Testis (tissue), 2 donors: ENCODE measurements at regions not wholly inside any gene's neighbourhood (a gene's known extent, or its start where the extent isn't known, plus 50 kb on each side); places are given as distances from the start of the nearest gene placed in this dataset.

Experiments
- DNase-seq: peaks from one replicate; pipeline ENCODE4 v3.0.0-alpha.2; 2019
- H3K27ac ChIP-seq, 2 donors: fragments of 200-600 bp; sonication (generic); one replicate each; pipeline ENCODE4 v1.5.1; 2019
- H3K27me3 ChIP-seq: fragments of 200-600 bp; sonication (generic); one replicate; pipeline ENCODE4 v1.5.1; 2019
- H3K36me3 ChIP-seq: fragments of 200-600 bp; sonication (generic); one replicate; pipeline ENCODE4 v1.5.1; 2017; ENCODE audit warnings: low read depth; ENCODE audit errors: missing control alignments
- H3K4me1 ChIP-seq: fragments of 200-600 bp; sonication (generic); one replicate; pipeline ENCODE4 v1.5.1; 2019
- H3K4me3 ChIP-seq, 2 donors: fragments of 200-600 bp; sonication (generic); one replicate each; pipeline ENCODE4 v1.5.1; 2017 to 2019
- H3K9me3 ChIP-seq: fragments of 200-600 bp; sonication (generic); one replicate; pipeline ENCODE4 v1.5.1; 2017
- CTCF ChIP-seq, 3 experiments: fragments of 450-650 bp in 2 of 3; fragments of 200-600 bp in 1 of 3; sonication (generic) in 1 of 3; IDR thresholded peaks; one replicate each; pipeline ENCODE4 v1.5.1; 2016 to 2019; ENCODE audit warnings: antibody characterized with exemption in 3 of 3, mild to moderate bottlenecking in 2 of 3, moderate library complexity in 1 of 3
- POLR2A ChIP-seq: fragments of 450-650 bp; IDR thresholded peaks from one replicate; pipeline ENCODE4 v1.6.1; 2017; ENCODE audit warnings: antibody characterized with exemption, mild to moderate bottlenecking, moderate library complexity
- WGBS, 2 donors: methylation state at CpG; one replicate each; pipeline ENCODE4 v1.1.5; 2018; 5-methylcytosine and 5-hydroxymethylcytosine counted together
- intact Hi-C: fragments of 100-400 bp; cut with DNase I; formaldehyde crosslinking; loops from one replicate; pipeline ENCODE4 v1.15.1; 2023; ENCODE audit warnings: low total_unique reads

GRCh38 chr13:55302568-55302967 lies 1838.2 kb upstream of the PRR20A start:
- 44 to 61% methylated on average over 3 of the region's 3 CpGs for WGBS, 2 donors
- H3K4me3 ChIP-seq: no peak overlapping the region
- H3K9me3 ChIP-seq: no peaks in the 10 kb centered on the region
- DNase-seq: no peak
- TF ChIP-seq POLR2A: no peak
- TF ChIP-seq CTCF (IDR thresholded peaks at IDR 0.05): no peak
- no peak overlapping the region for H3K27ac ChIP-seq
- no peaks in the 10 kb centered on the region for H3K27me3 ChIP-seq
- no peaks in the 10 kb centered on the region for H3K36me3 ChIP-seq
- intact Hi-C loops: no loop called here
- no peaks in the 10 kb centered on the region for H3K4me1 ChIP-seq

DNA sequence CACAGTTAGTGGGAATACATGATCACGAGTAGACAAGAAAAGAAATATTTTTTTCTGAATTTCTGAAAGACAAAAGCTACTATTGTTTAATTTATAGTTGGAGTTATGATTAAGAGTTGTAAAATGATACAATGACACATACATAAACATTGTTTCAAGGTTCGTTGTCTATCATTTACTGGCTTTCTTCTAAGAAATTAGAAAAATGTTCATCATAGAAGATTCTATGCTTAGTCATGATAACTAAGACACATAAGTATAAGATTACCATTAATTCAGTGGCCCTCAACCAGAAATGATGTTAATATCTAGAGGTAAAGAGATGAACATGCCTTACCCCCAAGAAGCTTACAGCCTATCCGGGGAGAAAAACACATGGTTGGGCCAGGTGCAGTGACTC lies 1832.8 kb upstream of the PRR20A start:
- Histone ChIP-seq H3K9me3 (no peaks in the 10 kb centered on the region), H3K27ac (no peak overlapping the region), H3K36me3 (no peaks in the 10 kb centered on the region), H3K4me1 (no peaks in the 10 kb centered on the region), H3K4me3 (no peak overlapping the region), H3K27me3 (no peaks in the 10 kb centered on the region)
- DNase-seq: no peak
- intact Hi-C loops: no loop called here
- WGBS, 2 donors: 61 to 72% methylated on average over 3 of the region's 3 CpGs
- TF ChIP-seq CTCF (IDR thresholded peaks at IDR 0.05): no peak
- TF ChIP-seq POLR2A: no peak

DNA sequence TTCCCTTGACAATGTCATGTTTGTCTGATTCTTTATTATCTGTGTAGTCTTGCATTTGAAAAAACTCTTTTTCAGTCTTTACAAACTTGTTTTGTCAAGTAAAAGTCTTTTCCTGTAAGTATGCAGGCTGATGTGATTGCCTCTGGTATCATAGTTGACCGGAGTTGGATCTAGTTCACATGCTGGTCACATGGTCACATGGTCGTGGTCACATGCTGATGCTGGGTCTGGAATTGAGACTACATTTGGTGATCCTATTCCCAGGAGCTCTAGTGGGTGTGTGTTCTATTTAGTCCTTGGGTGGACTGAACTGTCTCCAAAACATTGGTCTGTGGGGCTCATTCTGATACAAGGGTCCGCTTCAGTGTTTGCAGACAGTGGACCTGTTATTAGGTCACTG lies 1798.8 kb upstream of the PRR20A start:
- no peak overlapping the region for H3K4me3 ChIP-seq
- intact Hi-C loops: no loop called here
- DNase-seq: no peak

GRCh38 chr13:55345224-55345623 lies 1795.5 kb upstream of the PRR20A start:
- DNase-seq: no peak
- H3K27ac ChIP-seq: no peak overlapping the region
- H3K9me3 ChIP-seq: no peaks in the 10 kb centered on the region
- no peaks in the 10 kb centered on the region for H3K36me3 ChIP-seq
- 81 to 82% methylated on average over 4 of the region's 4 CpGs for WGBS, 2 donors
- H3K4me3 ChIP-seq: no peak overlapping the region
- no peaks in the 10 kb centered on the region for H3K4me1 ChIP-seq
- intact Hi-C loops: no loop called here
- TF ChIP-seq CTCF (IDR thresholded peaks at IDR 0.05): no peak
- TF ChIP-seq POLR2A: no peak
- H3K27me3 ChIP-seq: no peaks in the 10 kb centered on the region

More for the DNA sequence above, 1798.8 kb upstream of the PRR20A start:
- H3K4me1 ChIP-seq: no peaks in the 10 kb centered on the region
- TF ChIP-seq POLR2A: no peak
- TF ChIP-seq CTCF (IDR thresholded peaks at IDR 0.05): no peak
- H3K9me3 ChIP-seq: no peaks in the 10 kb centered on the region
- H3K27me3 ChIP-seq: no peaks in the 10 kb centered on the region
- H3K27ac ChIP-seq: no peak overlapping the region
- no peaks in the 10 kb centered on the region for H3K36me3 ChIP-seq
- WGBS, 2 donors: 81 to 88% methylated on average over 3 of the region's 3 CpGs

GRCh38 chr13:55347528-55347927 lies 1793.2 kb upstream of the PRR20A start:
- TF ChIP-seq CTCF (IDR thresholded peaks at IDR 0.05): no peak
- TF ChIP-seq POLR2A: no peak

More at GRCh38 chr13:55347528-55347927, 1793.2 kb upstream of the PRR20A start:
- no peaks in the 10 kb centered on the region for H3K4me1 ChIP-seq
- DNase-seq: no peak
- intact Hi-C loops: no loop called here
- H3K27me3 ChIP-seq: no peaks in the 10 kb centered on the region
- no peak overlapping the region for H3K4me3 ChIP-seq
- no peak overlapping the region for H3K27ac ChIP-seq
- 70 to 90% methylated on average over 3 of the region's 3 CpGs for WGBS, 2 donors
- no peaks in the 10 kb centered on the region for H3K9me3 ChIP-seq
- no peaks in the 10 kb centered on the region for H3K36me3 ChIP-seq
